Sigmoid colon (tissue), 4 donors: ENCODE measurements at regions not wholly inside any gene's neighbourhood (a gene's known extent, or its start where the extent isn't known, plus 50 kb on each side); places are given as distances from the start of the nearest gene placed in this dataset.

ENCODE experiments used
- CTCF ChIP-seq, 4 experiments: fragments of 450-650 bp in 3 of 4; fragments of 200-600 bp in 1 of 4; IDR thresholded peaks; one replicate each; pipeline ENCODE4 v1.5.1; 2016 to 2019; ENCODE audit warnings: antibody characterized with exemption in 4 of 4, mild to moderate bottlenecking in 3 of 4, moderate library complexity in 2 of 4
- POLR2AphosphoS5 ChIP-seq, 4 donors: sonication (generic); formaldehyde crosslinking; IDR thresholded peaks; one replicate each; pipeline ENCODE4 v1.6.1; 2017; ENCODE audit warnings: antibody characterized with exemption in 4 of 4

GRCh38 chr10:44704616-44705015 is 206.5 kb upstream of the TMEM72 start:
- TF ChIP-seq CTCF (IDR thresholded peaks at IDR 0.05) (no peak), POLR2AphosphoS5 (IDR thresholded peaks at IDR 0.05) (no peak)
